Heart left ventricle (tissue), 16 donors: ENCODE measurements at regions not wholly inside any gene's neighbourhood (a gene's known extent, or its start where the extent isn't known, plus 50 kb on each side); places are given as distances from the start of the nearest gene placed in this dataset.

ENCODE experiments used
- ATAC-seq, 4 donors: fragments of 200-7000 bp; cut with Tn5 transposase; one replicate each; pipeline ENCODE4 v1.9.1; 2020 to 2022; ENCODE audit warnings: moderate library complexity in 4 of 4, mild to moderate bottlenecking in 3 of 4, moderate number of reproducible peaks in 1 of 4
- DNase-seq, 5 donors: peaks; one replicate each; pipeline ENCODE4 v3.0.0-alpha.2; 2020
- H3K27ac ChIP-seq, 12 donors: fragments of 200-600 bp; sonication (generic) in 4 of 12; one replicate each; pipeline versions ENCODE4 v1.5.0 to v1.8.0; 2016 to 2022; ENCODE audit warnings: mild to moderate bottlenecking in 2 of 12
- H3K27me3 ChIP-seq, 9 donors: fragments of 200-600 bp; sonication (generic) in 2 of 9; one replicate each; pipeline versions ENCODE4 v1.5.1 to v1.8.0; 2016 to 2022; ENCODE audit warnings: mild to moderate bottlenecking in 3 of 9
- H3K36me3 ChIP-seq, 9 donors: fragments of 200-600 bp; sonication (generic) in 2 of 9; one replicate each; pipeline versions ENCODE4 v1.5.0 to v1.8.0; 2018 to 2022; ENCODE audit warnings: mild to moderate bottlenecking in 2 of 9
- H3K4me1 ChIP-seq, 12 donors: fragments of 200-600 bp; sonication (generic) in 4 of 12; one replicate each; pipeline versions ENCODE4 v1.5.0 to v1.8.0; 2016 to 2022; ENCODE audit warnings: mild to moderate bottlenecking in 3 of 12
- H3K4me3 ChIP-seq, 12 donors: fragments of 200-600 bp; sonication (generic) in 4 of 12; one replicate each; pipeline versions ENCODE4 v1.5.0 to v1.8.0; 2017 to 2022; ENCODE audit warnings: mild to moderate bottlenecking in 9 of 12, moderate library complexity in 4 of 12
- H3K9me3 ChIP-seq, 12 donors: fragments of 200-600 bp; sonication (generic) in 4 of 12; one replicate each; pipeline versions ENCODE4 v1.5.0 to v1.8.0; 2016 to 2022; ENCODE audit warnings: mild to moderate bottlenecking in 1 of 12
- CTCF ChIP-seq, 12 donors: fragments of 200-600 bp; sonication (generic) in 4 of 12; IDR thresholded peaks; one replicate each; pipeline versions ENCODE4 v1.5.0 to v1.8.0; 2018 to 2022; ENCODE audit warnings: antibody characterized with exemption in 12 of 12, mild to moderate bottlenecking in 5 of 12
- POLR2A ChIP-seq, 2 donors: fragments of 450-650 bp; IDR thresholded peaks; one replicate each; pipeline ENCODE4 v1.6.1; 2017; ENCODE audit warnings: antibody characterized with exemption in 2 of 2, mild to moderate bottlenecking in 2 of 2, moderate library complexity in 2 of 2
- WGBS, 4 donors: extraction: QIAGEN DNeasy Blood & Tissue Kit in 2 of 4; methylation state at CpG; one replicate each; pipeline versions ENCODE4 v1.1.5 to v1.1.7; 2013 to 2018; 5-methylcytosine and 5-hydroxymethylcytosine counted together
- intact Hi-C, 10 donors: fragments of 100-400 bp; cut with DNase I; formaldehyde crosslinking; loops; one replicate each; pipeline versions ENCODE4 v1.11.1 to v1.14.2; 2022
- donor health status: ischemic (EF 13 %, LVEDD 7.1; RV severe dilation, severe dysfunction).
- donor health status: healthy with polysubstance abuse.
- donor health status: DM: no; HTN: yes; CAD: no.
- donor health status: DM: no; HTN: no; CAD: no.
- donor health status: ischemic (EF 25% LVEDD 6.9; RV normal size, moderate dysfunction).
- donor health status: ischemic (EF 25% LVEDD 5.7; RV mildly dilated, moderate dysfunction).
- donor health status: healthy.
- donor health status: DM: yes; HTN: yes; CAD: no.
- donor health status: ischemic (EF 35%, LVEDD 5.7; RV mildly dilated, moderate dysfunction).
- donor health status: nonischemic (EF 11% LVEDD 7.7; RV severe dilation, severe dysfunction).
- donor health status: DM: yes; HTN: yes; CAD: no.
- donor health status: PGD.
- donor health status: ischemic (EF 29% LVEDD 5.4; RV normal size, mild dysfunction).
- donor health status: nonischemic (EF 23%, LVEDD 6.1; RV moderate dilation, normal function).

GRCh38 chr11:43582863-43583462 is 97.6 kb upstream of the HSD17B12 start:
- no peaks in the 10 kb centered on the region for H3K9me3 ChIP-seq
- no peak overlapping the region for H3K27ac ChIP-seq
- ATAC-seq (no peak), DNase-seq (no peak)
- no peak overlapping the region for H3K4me3 ChIP-seq
- peaks cover 0 to 45% (median 14%) of the 10 kb centered on the region in 12 donors for H3K4me1 ChIP-seq
- intact Hi-C loops, result no loop called here
- no peaks in the 10 kb centered on the region for H3K36me3 ChIP-seq
- H3K27me3 ChIP-seq, result peaks cover 49 to 92% (median 76%) of the 10 kb centered on the region in 9 donors
- no peak for TF ChIP-seq POLR2A (IDR thresholded peaks at IDR 0.05)
- TF ChIP-seq CTCF (IDR thresholded peaks at IDR 0.05), result no peak
- WGBS, 4 donors, result 13 to 19% (median 16%) methylated on average over 26 of the region's 26 CpGs

DNA sequence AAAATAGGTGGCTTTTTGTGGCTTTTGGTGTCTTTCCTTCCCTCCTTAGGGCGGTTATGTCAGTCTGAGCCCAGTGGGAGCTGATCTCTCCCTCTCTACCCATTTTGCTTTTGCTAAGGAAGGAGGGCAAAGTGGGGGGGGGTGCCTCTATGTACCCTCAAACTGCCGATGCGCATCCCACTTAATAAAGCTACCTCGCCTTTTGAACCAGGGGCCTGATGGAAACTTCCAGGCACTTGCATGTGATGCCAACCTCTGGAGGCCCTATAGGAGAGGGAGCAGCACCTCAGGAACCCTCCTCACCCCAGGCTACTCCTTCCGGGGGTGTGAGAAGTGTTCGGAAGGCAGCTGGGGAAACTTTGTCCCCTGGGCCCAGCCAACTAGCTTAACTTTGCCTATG is 97.0 kb upstream of the HSD17B12 start:
- no peak for DNase-seq
- WGBS, 4 donors, result 17 to 32% (median 24%) methylated on average over 6 of the region's 6 CpGs
- H3K27ac ChIP-seq, result no peak overlapping the region
- no peak for ATAC-seq
- peaks cover 43 to 86% (median 70%) of the 10 kb centered on the region in 9 donors for H3K27me3 ChIP-seq
- H3K36me3 ChIP-seq, result no peaks in the 10 kb centered on the region
- no peak for TF ChIP-seq POLR2A (IDR thresholded peaks at IDR 0.05)
- no peak for TF ChIP-seq CTCF (IDR thresholded peaks at IDR 0.05)
- H3K9me3 ChIP-seq, result no peaks in the 10 kb centered on the region
- H3K4me1 ChIP-seq, result peaks cover 0 to 39% (median 14%) of the 10 kb centered on the region in 12 donors
- intact Hi-C loops, result no loop called here
- H3K4me3 ChIP-seq, result no peak overlapping the region

DNA sequence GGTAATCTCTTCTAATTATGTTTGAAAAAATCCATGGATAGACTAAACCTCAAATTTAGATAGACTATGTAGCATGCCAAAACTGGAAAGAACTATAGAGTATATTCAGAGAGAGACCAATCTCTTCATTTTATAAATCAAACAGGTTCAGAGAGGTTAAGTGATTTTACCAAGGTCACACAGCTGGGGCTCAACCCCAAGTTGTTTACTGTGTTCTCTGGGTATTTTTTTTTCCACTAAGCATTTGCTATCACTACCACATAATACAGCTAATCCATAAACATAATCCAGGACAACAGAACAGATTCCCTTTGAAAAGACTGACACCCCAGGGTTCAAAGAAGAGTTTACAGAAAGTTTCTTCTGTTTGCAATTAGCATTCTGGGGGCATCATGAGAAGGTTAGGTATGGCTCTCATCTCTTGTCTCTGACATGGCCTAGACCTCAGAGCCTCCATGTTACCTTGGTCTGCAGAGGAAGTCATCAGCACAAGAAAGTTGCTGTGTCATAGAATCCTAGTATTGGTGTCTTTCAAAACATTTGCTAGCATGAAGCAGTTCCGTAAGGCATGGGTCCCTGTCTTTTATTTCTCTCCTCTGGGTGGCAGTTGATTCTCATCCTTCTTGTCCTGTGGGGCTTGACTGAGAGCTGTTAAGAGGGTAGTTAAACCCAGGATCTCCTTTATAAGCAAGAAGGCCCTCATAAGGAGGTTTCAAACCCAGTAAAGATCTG is 94.5 kb upstream of the HSD17B12 start:
- ATAC-seq, result no peak
- WGBS, 4 donors, result 63 to 80% (median 65%) methylated on average over 1 of the region's 1 CpG
- Histone ChIP-seq H3K27ac (no peak overlapping the region), H3K4me1 (peaks cover 0 to 14% (median 4%) of the 10 kb centered on the region in 12 donors), H3K9me3 (no peaks in the 10 kb centered on the region), H3K4me3 (no peak overlapping the region), H3K27me3 (peaks cover 23 to 67% (median 45%) of the 10 kb centered on the region in 9 donors), H3K36me3 (no peaks in the 10 kb centered on the region)
- TF ChIP-seq CTCF (IDR thresholded peaks at IDR 0.05) (no peak), POLR2A (IDR thresholded peaks at IDR 0.05) (no peak)
- intact Hi-C loops, result no loop called here
- DNase-seq, result no peak

- Histone ChIP-seq H3K9me3 (no peaks in the 10 kb centered on the region), H3K36me3 (no peaks in the 10 kb centered on the region), H3K4me3 (no peak overlapping the region), H3K27ac (no peak overlapping the region), H3K27me3 (peaks cover 0 to 55% (median 15%) of the 10 kb centered on the region in 9 donors), H3K4me1 (no peaks in the 10 kb centered on the region)
- 71 to 79% (median 76%) methylated on average over 5 of the region's 5 CpGs for WGBS, 4 donors
- intact Hi-C loops, result no loop called here
- DNase-seq, result no peak
- ATAC-seq, result no peak
- TF ChIP-seq POLR2A (IDR thresholded peaks at IDR 0.05) (no peak), CTCF (IDR thresholded peaks at IDR 0.05) (no peak)
Observed at GRCh38 chr11:43589601-43590250, 90.8 kb upstream of the HSD17B12 start.
